Cardiac fibroblast (primary cell): ENCODE measurements at regions not wholly inside any gene's neighbourhood (a gene's known extent, or its start where the extent isn't known, plus 50 kb on each side); places are given as distances from the start of the nearest gene placed in this dataset.
A peak's percentile ranks its signal among the peaks of the same experiment; 100 is the strongest.

Experiments
- DNase-seq, 2 donors: peaks; one replicate each; pipeline versions ENCODE4 v3.0.0 to v3.0.0-alpha.2; 2010; ENCODE audit warnings: low read depth in 2 of 2
- H3K4me3 ChIP-seq, 2 donors: replicated peaks in 1 of 2; 1 replicate in 1 of 2; 2 replicates in 1 of 2; pipeline ENCODE4 v1.5.1; 2011; ENCODE audit warnings: low read depth in 2 of 2, low read length in 2 of 2, mild to moderate bottlenecking in 2 of 2, moderate library complexity in 1 of 2
- TF ChIP-seq, protein P1 (sequence below): IDR thresholded peaks from one replicate; pipeline ENCODE4 v1.5.1; 2011; ENCODE audit warnings: low read depth, mild to moderate bottlenecking, low read length, inconsistent platforms

DNA sequence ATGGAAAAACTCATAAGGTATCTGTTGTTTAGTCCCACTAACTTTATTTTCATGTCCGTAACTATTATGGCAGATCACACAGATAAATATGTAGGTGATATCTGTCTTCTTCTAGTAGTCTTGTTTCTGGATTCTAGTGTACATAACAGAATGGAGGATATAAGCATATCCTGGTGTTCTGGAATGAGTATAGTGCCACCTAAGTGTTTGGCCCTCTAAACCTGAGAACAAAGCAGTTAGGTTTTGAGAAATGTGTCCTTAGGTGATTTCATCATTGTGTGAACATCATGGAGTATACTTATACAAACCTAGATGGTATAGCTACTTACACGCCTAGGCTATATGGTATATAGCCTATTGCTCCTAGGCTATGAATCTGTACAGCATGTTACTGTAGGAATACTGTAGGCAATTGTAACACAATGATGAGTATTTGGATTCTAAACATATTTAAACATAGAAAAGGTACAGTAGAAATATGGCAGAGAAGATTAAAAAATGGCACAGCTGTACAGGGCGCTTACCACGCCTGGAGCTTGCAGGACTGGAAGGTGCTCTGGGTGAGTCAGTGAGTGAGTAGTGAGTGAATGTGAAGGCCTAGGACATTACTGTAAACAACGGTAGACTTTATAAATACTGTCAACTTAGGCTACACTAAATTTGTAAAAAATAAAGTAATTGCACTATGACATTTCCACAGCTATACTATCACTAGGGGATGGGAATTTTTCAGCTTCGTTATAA lies 150.3 kb upstream of the SLC24A2 start:
- peak in 1 of 2 donors; percentile 7 for DNase-seq
- no peak overlapping the region for H3K4me3 ChIP-seq
- TF ChIP-seq, protein P1, sequence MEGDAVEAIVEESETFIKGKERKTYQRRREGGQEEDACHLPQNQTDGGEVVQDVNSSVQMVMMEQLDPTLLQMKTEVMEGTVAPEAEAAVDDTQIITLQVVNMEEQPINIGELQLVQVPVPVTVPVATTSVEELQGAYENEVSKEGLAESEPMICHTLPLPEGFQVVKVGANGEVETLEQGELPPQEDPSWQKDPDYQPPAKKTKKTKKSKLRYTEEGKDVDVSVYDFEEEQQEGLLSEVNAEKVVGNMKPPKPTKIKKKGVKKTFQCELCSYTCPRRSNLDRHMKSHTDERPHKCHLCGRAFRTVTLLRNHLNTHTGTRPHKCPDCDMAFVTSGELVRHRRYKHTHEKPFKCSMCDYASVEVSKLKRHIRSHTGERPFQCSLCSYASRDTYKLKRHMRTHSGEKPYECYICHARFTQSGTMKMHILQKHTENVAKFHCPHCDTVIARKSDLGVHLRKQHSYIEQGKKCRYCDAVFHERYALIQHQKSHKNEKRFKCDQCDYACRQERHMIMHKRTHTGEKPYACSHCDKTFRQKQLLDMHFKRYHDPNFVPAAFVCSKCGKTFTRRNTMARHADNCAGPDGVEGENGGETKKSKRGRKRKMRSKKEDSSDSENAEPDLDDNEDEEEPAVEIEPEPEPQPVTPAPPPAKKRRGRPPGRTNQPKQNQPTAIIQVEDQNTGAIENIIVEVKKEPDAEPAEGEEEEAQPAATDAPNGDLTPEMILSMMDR = no peak

DNA sequence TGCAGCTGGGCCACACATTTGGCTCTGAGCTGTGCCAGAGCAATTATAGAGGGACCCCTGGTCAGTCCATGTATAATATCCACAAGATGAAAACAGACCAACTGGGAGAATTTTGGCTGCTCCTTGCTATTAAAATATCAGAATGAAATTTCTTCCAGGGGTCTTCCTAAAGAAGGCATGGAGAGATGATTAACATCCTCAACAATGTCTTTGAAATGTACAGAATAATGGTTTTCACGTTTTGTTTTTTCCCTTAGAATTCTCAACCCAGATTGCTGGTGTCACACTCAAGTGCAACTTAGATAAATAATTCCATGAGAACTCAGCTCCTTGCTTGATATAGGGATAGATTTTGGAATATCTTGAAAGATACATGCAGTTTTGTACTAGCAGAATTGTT lies 148.3 kb upstream of the SLC24A2 start:
- TF ChIP-seq, protein P1 = no peak

DNA sequence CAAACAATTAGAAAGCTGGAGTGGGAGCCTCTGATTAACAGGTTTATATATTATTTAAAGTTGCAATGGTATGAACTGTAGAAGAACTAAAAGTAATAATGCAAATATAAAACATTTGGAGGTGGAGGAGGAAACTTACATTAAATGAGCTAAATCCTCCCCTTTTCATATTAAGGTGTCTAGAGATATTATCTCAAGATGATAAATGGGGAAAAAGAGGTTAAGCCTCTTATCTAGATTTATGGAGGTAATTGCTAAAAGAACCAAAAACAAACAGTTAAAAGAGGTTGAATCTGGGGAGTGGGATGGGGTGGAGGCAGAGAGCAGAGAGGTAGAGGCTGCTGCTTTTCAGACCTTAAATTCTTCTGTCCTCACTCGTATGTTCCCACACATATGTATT lies 147.8 kb upstream of the SLC24A2 start:
- no peak overlapping the region for H3K4me3 ChIP-seq
- no peak for DNase-seq
- TF ChIP-seq, protein P1 = no peak

More for the DNA sequence above, 148.3 kb upstream of the SLC24A2 start:
- DNase-seq = no peak
- H3K4me3 ChIP-seq = no peak overlapping the region

DNA sequence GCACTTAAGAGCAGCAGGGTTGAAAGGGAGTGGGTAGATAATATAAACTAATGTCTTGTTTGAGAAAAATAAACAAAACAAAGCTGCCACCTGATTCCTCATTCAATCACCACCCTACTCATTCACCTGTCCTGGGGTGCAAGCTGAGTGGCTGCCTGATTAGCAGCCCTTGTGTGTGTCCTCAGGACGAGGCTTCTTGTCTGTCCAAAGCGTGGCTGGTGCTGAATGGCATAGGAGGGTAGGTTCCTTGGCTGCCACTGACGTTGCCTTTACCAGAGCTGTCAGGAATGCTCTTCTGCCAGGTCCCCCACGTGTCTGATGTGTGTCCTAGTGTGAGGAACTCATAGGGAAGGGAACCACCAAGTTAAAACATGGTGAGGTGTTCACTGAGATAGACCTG lies 146.6 kb upstream of the SLC24A2 start:
- no peak for DNase-seq
- H3K4me3 ChIP-seq = no peak overlapping the region
- TF ChIP-seq, protein P1 = no peak

DNA sequence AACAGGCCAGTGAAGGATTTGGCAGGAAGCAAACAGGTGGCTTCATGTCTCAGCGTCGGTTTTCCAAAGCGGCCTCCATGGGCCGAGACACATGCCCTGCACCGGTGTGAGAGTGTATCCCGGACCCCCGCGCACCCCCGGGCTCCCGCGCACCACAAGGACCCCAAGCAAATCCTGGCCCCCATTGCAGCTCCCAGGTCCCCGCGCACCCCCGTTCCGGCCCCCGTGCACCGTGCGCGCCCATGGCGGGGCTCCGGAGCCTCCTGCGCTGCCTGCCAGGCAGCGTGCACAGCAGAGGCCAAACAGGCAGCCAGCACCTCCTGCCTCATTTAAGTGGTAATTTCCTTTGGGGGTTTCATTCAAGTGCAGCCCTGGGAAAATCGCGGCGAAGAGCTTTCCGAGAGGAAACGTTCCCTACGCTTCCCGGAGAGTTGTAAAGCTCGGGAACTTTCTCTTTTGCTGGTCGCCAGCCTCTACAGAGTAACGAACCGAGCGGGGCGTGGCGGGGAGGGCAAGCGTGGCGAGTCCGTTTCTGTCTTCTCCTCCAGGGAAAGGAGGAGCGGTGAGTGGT lies 145.5 kb upstream of the SLC24A2 start:
- H3K4me3 ChIP-seq = peak overlapping the region; percentile 49 to 56
- TF ChIP-seq, protein P1 = no peak
- DNase-seq = peak; percentile 42 to 45

DNA sequence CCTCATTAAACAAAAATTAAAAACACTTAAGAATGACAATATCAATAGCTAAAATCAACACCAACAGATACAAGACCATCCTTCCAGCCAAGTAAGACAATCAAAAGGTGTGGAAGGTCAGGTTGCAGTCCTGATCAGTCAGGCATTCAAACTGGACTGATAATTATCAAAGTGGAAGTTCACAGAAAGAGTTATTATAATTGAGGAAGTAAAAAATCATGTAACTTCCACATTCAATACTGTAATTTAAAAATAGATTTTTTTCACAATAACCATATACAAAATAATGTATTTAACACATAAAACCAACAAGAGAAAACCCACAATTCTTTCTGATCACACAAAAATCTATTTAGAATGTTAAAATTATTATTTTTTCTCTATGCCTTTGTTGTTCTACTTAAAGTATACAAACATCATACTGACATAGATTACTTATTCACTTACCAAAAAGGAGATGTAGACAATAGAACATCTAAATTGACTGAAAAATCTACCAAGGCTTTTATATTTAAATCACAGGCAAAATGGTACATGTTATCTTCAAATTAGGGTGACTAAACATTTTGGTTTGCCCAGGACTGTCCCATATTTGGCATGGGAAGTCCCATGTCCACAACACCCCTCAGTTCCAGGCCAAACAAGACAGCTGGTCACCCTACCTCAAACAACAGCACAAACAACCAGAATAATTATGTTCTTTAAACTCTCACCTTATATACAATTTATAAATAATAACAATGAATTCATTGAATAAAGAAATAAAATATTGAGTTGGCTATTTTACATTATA lies 142.5 kb upstream of the SLC24A2 start:
- no peak for DNase-seq
- TF ChIP-seq, protein P1 = no peak
- H3K4me3 ChIP-seq = no peak overlapping the region
